HepG2 (cell line): ENCODE measurements at regions not wholly inside any gene's neighbourhood (a gene's known extent, or its start where the extent isn't known, plus 50 kb on each side); places are given as distances from the start of the nearest gene placed in this dataset.
A peak's percentile ranks its signal among the peaks of the same experiment; 100 is the strongest.

Experiments
- ATAC-seq: fragments of 200-7000 bp; cut with Tn5 transposase; 3 replicates; pipeline ENCODE4 v1.9.1; 2020; ENCODE audit warnings: mild to moderate bottlenecking, moderate library complexity
- BruUV-seq: library from RNA; stranded (reverse); fragments of 400-500 nt; replicated peaks from 2 replicates; lab custom pipeline; 2021; lab: Mats Ljungman, UMichigan
- CTCF ChIA-PET: fragments of 300-600 bp; formaldehyde crosslinking; extraction: SDS; loops from one replicate; lab custom pipeline; 2021; ENCODE audit warnings: low total read pairs, inconsistent platforms, low intra/inter-chr PET ratio; lab: Yijun Ruan, JAX
- POLR2A ChIA-PET: fragments of 350-600 bp; sonication (Branson Sonifier 250); formaldehyde crosslinking; loops from one replicate; lab custom pipeline; 2020; ENCODE audit warnings: antibody characterized with exemption, inconsistent platforms; lab: Yijun Ruan, JAX
- DNase-seq: peaks from one replicate; pipeline ENCODE4 v3.0.0-alpha.2; 2015; ENCODE audit warnings: low spot score
- FAIRE-seq: peaks from 3 replicates; lab custom pipeline; 2011; peaks lifted over from hg19 to GRCh38; lab: Jason Lieb, UNC
- H2AFZ ChIP-seq: one replicate; pipeline ENCODE4 v1.6.1; 2011; ENCODE audit warnings: low read length, inconsistent platforms
- H3K27ac ChIP-seq: fragments of 300-600 bp; 3 replicates; pipeline ENCODE4 v1.8.0; 2011; ENCODE audit warnings: mixed run types, mild to moderate bottlenecking, mixed read lengths, low read length, inconsistent platforms; ENCODE audit not compliant: insufficient read depth; ENCODE audit errors: extremely low read length
- H3K27me3 ChIP-seq, 2 experiments: fragments of 200-600 bp in 1 of 2; 2 replicates in 1 of 2; 3 replicates in 1 of 2; pipeline versions ENCODE4 v1.6.0 to v1.8.0; 2011; ENCODE audit warnings: low read length in 2 of 2, mild to moderate bottlenecking in 2 of 2, moderate library complexity in 2 of 2, inconsistent platforms in 1 of 2; ENCODE audit not compliant: insufficient read depth in 2 of 2, control insufficient read depth in 1 of 2
- H3K36me3 ChIP-seq, 2 experiments: fragments of 200-600 bp in 1 of 2; replicated peaks in 1 of 2; 2 replicates in 1 of 2; 3 replicates in 1 of 2; pipeline versions ENCODE4 v1.5.1 to v1.8.0; 2011; ENCODE audit warnings: low read length in 2 of 2, inconsistent platforms in 1 of 2; ENCODE audit not compliant: insufficient read depth in 2 of 2, control insufficient read depth in 1 of 2
- H3K4me1 ChIP-seq: 2 replicates; pipeline ENCODE4 v1.5.1; 2012; ENCODE audit warnings: low read length, inconsistent platforms; ENCODE audit not compliant: insufficient read depth
- H3K4me2 ChIP-seq: 2 replicates; pipeline ENCODE4 v1.6.0; 2011; ENCODE audit warnings: low read depth, low read length, inconsistent platforms
- H3K4me3 ChIP-seq, 3 experiments: fragments of 200-600 bp in 1 of 3; sonication (generic), shearing (Covaris generic) in 1 of 3; replicated peaks in 1 of 3; 2 replicates each; pipeline ENCODE4 v1.5.1; 2011 to 2016; ENCODE audit warnings: low read length in 3 of 3, inconsistent platforms in 2 of 3, low read depth in 2 of 3, mild to moderate bottlenecking in 2 of 3, control low read depth in 1 of 3, mixed read lengths in 1 of 3; ENCODE audit not compliant: insufficient read depth in 1 of 3
- H3K79me2 ChIP-seq: one replicate; pipeline ENCODE4 v1.6.1; 2011; ENCODE audit warnings: low read length, inconsistent platforms; ENCODE audit not compliant: insufficient read depth
- H3K9ac ChIP-seq: 2 replicates; pipeline ENCODE4 v1.6.0; 2011; ENCODE audit warnings: mild to moderate bottlenecking, low read depth, low read length, inconsistent platforms; ENCODE audit not compliant: insufficient read depth
- H3K9me3 ChIP-seq: 2 replicates; pipeline ENCODE4 v1.5.1; 2012; ENCODE audit warnings: mild to moderate bottlenecking, low read length
- H4K20me1 ChIP-seq: 2 replicates; pipeline ENCODE4 v1.6.0; 2011; ENCODE audit warnings: inconsistent platforms, mild to moderate bottlenecking, low read length, moderate library complexity; ENCODE audit not compliant: insufficient read depth
- BRD4 ChIP-seq: sonication (generic); formaldehyde crosslinking; IDR thresholded peaks from 2 replicates; pipeline ENCODE4 v1.4.0; 2020; ENCODE audit warnings: missing genetic modification reagents
- DMTF1 ChIP-seq: sonication (generic); formaldehyde crosslinking; IDR thresholded peaks from 2 replicates; pipeline ENCODE4 v1.4.0; 2020; ENCODE audit warnings: mild to moderate bottlenecking, missing genetic modification reagents
- HMGXB4 ChIP-seq, 2 experiments: sonication (generic) in 1 of 2; formaldehyde crosslinking in 1 of 2; IDR thresholded peaks; 2 replicates each; pipeline versions ENCODE4 v1.4.0 to v1.6.1; 2018 to 2020; ENCODE audit warnings: missing genetic modification reagents in 2 of 2, borderline replicate concordance in 1 of 2, low read depth in 1 of 2, mild to moderate bottlenecking in 1 of 2, missing biosample characterization in 1 of 2
- MEIS2 ChIP-seq: sonication (generic); formaldehyde crosslinking; IDR thresholded peaks from 2 replicates; pipeline ENCODE4 v1.9.0; 2021; ENCODE audit warnings: mild to moderate bottlenecking, missing genetic modification reagents
- ZBTB44 ChIP-seq: sonication (generic); formaldehyde crosslinking; IDR thresholded peaks from 2 replicates; pipeline ENCODE4 v1.4.0; 2020; ENCODE audit warnings: missing genetic modification reagents
- ZIK1 ChIP-seq: sonication (generic); formaldehyde crosslinking; IDR thresholded peaks from 2 replicates; pipeline ENCODE4 v1.5.0; 2020; ENCODE audit warnings: mild to moderate bottlenecking, low read depth, missing genetic modification reagents, borderline replicate concordance
- ZNF574 ChIP-seq: sonication (generic); formaldehyde crosslinking; IDR thresholded peaks from 2 replicates; pipeline ENCODE4 v1.4.0; 2020; ENCODE audit warnings: missing genetic modification reagents
- ZNF678 ChIP-seq: sonication (generic); formaldehyde crosslinking; IDR thresholded peaks from 2 replicates; pipeline ENCODE4 v1.4.0; 2020; ENCODE audit warnings: mild to moderate bottlenecking, missing genetic modification reagents
- ZNF788 ChIP-seq: sonication (generic); formaldehyde crosslinking; IDR thresholded peaks from 2 replicates; pipeline ENCODE4 v1.5.0; 2020; ENCODE audit warnings: mild to moderate bottlenecking, missing genetic modification reagents, borderline replicate concordance
- WGBS: methylation state at CpG from one replicate; pipeline ENCODE4 v1.1.6; 2017; ENCODE audit warnings: low lambda C conversion rate; 5-methylcytosine and 5-hydroxymethylcytosine counted together
- in situ Hi-C: cut with HindIII; loops from 2 replicates; pipeline ENCODE4 v1.10.0; 2017; ENCODE audit warnings: low pct_unique_long_range_greater_than_20kb; ENCODE audit not compliant: extremely low pct_ligation_motif_present
- intact Hi-C: fragments of 100-400 bp; cut with micrococcal nuclease; formaldehyde crosslinking; loops from one replicate; pipeline ENCODE4 v1.10.0; 2022; ENCODE audit not compliant: unreplicated experiment

GRCh38 chr9:15371448-15371845 lies 51.2 kb upstream of the SNAPC3 start (continued):
- TF ChIP-seq ZBTB44 (CRISPR knock-in tag), result no peak
- TF ChIP-seq ZNF574 (CRISPR knock-in tag), result no peak

- DNase-seq, result no peak
- H3K27me3 ChIP-seq, result no peaks in the 10 kb centered on the region
- peak; percentile 48 for ATAC-seq
- no peaks in the 10 kb centered on the region for H3K9me3 ChIP-seq
- peak overlapping the region; percentile 67 for H3K4me2 ChIP-seq
- no peaks in the 10 kb centered on the region for H4K20me1 ChIP-seq
- peak overlapping the region; percentile 44 for H2AFZ ChIP-seq
- H3K4me3 ChIP-seq, result no peak overlapping the region; a peak in 1 of 6 replicates
- CTCF ChIA-PET, result no interaction called here
- WGBS, result 23% methylated on average over 14 of the region's 15 CpGs
- POLR2A ChIA-PET, result interaction anchor here (0.8 kb wide), 1 partner anchor 182 kb away, joined by 3 read pairs; the partner anchor contains the start of gene CCDC171
- BruUV-seq, result no TSS peak
- no peak for FAIRE-seq
- in situ Hi-C loops (no loop called here), intact Hi-C loops (no loop called here)
- no peaks in the 10 kb centered on the region for H3K36me3 ChIP-seq
- no peak overlapping the region for H3K9ac ChIP-seq
- H3K4me1 ChIP-seq, result peaks cover 47% of the 10 kb centered on the region
- H3K79me2 ChIP-seq, result no peaks in the 10 kb centered on the region
- no peak overlapping the region for H3K27ac ChIP-seq
- no peak for TF ChIP-seq ZIK1
- no peak for TF ChIP-seq ZNF788 (CRISPR knock-in tag)
- TF ChIP-seq HMGXB4 (CRISPR knock-in tag; IDR thresholded peaks at IDR 0.05; ENCODE audit: borderline replicate concordance in 1 of 2, low read depth in 1 of 2), result no peak
- TF ChIP-seq DMTF1 (CRISPR knock-in tag), result no peak
- no peak for TF ChIP-seq MEIS2 (CRISPR knock-in tag)
- TF ChIP-seq BRD4 (CRISPR knock-in tag), result no peak
- TF ChIP-seq ZNF678, result no peak
Observed at GRCh38 chr9:15370466-15371447, 51.9 kb upstream of the SNAPC3 start.
